Mucosa of descending colon (tissue), 3 donors: ENCODE measurements at regions not wholly inside any gene's neighbourhood (a gene's known extent, or its start where the extent isn't known, plus 50 kb on each side); places are given as distances from the start of the nearest gene placed in this dataset.
A peak's percentile ranks its signal among the peaks of the same experiment; 100 is the strongest.
"Not testable (repeated sequence)": the region's sequence is repeated elsewhere in the genome, so short reads cannot be mapped to it uniquely, and the experiment has no call there.

ENCODE experiments used
- ATAC-seq: fragments of 200-7000 bp; cut with Tn5 transposase; one replicate; pipeline ENCODE4 v1.9.1; 2020; ENCODE audit warnings: mild to moderate bottlenecking, moderate library complexity
- DNase-seq, 3 donors: peaks; one replicate each; pipeline ENCODE4 v3.0.0-alpha.2; 2020
- H3K36me3 ChIP-seq: fragments of 200-600 bp; one replicate; pipeline ENCODE4 v1.8.0; 2021; ENCODE audit warnings: low read depth, mild to moderate bottlenecking
- H3K4me1 ChIP-seq: fragments of 200-600 bp; one replicate; pipeline ENCODE4 v1.8.0; 2021; ENCODE audit warnings: low read depth, mild to moderate bottlenecking
- H3K4me3 ChIP-seq: fragments of 200-600 bp; one replicate; pipeline ENCODE4 v1.8.0; 2021; ENCODE audit warnings: mild to moderate bottlenecking
- H3K9me3 ChIP-seq: fragments of 200-600 bp; one replicate; pipeline ENCODE4 v1.8.0; 2021; ENCODE audit warnings: mild to moderate bottlenecking
- CTCF ChIP-seq: fragments of 200-600 bp; IDR thresholded peaks from one replicate; pipeline ENCODE4 v1.8.0; 2022; ENCODE audit warnings: antibody characterized with exemption, mild to moderate bottlenecking
- intact Hi-C, 2 donors: fragments of 100-400 bp; cut with DNase I in 1 of 2; cut with micrococcal nuclease in 1 of 2; formaldehyde crosslinking; loops; one replicate each; pipeline versions ENCODE4 v1.11.0 to v1.11.1; 2022; cut with DNase I, micrococcal nuclease
- donor health status: DM: no; HTN: no; CAD: no; lungs with moderate emphysema.
- donor health status: DM: no; HTN: no; CAD: no.
- donor health status: DM: no; HTN: yes; CAD: no.

GRCh38 chr14:49036984-49037516 lies 549.1 kb downstream of the RPS29 start:
- no peak for ATAC-seq

GRCh38 chr14:49036266-49036665 lies 549.9 kb downstream of the RPS29 start:
- no peak overlapping the region for H3K4me3 ChIP-seq
- H3K4me1 ChIP-seq = no peaks in the 10 kb centered on the region
- intact Hi-C loops = no loop called here
- no peak for TF ChIP-seq CTCF
- no peaks in the 10 kb centered on the region for H3K9me3 ChIP-seq
- no peaks in the 10 kb centered on the region for H3K36me3 ChIP-seq
- ATAC-seq (no peak), DNase-seq (no peak)

More at GRCh38 chr14:49036984-49037516, 549.1 kb downstream of the RPS29 start:
- no peak for TF ChIP-seq CTCF
- Histone ChIP-seq H3K4me1 (no peaks in the 10 kb centered on the region), H3K36me3 (no peaks in the 10 kb centered on the region), H3K9me3 (no peaks in the 10 kb centered on the region), H3K4me3 (no peak overlapping the region)
- DNase-seq = no peak
- intact Hi-C loops = no loop called here

- Histone ChIP-seq H3K4me1 (no peaks in the 10 kb centered on the region), H3K4me3 (no peak overlapping the region), H3K36me3 (no peaks in the 10 kb centered on the region), H3K9me3 (no peaks in the 10 kb centered on the region)
- intact Hi-C loops = no loop called here
- ATAC-seq (no peak), DNase-seq (no peak)
- no peak for TF ChIP-seq CTCF
Observed at GRCh38 chr14:49033131-49033530, 553.0 kb downstream of the RPS29 start.

GRCh38 chr14:49031710-49032109 lies 554.5 kb downstream of the RPS29 start:
- H3K4me1 ChIP-seq, H3K4me3 ChIP-seq, intact Hi-C loops, H3K9me3 ChIP-seq, H3K36me3 ChIP-seq, ATAC-seq, DNase-seq: not testable (repeated sequence)

- H3K36me3 ChIP-seq = no peaks in the 10 kb centered on the region
- intact Hi-C loops = no loop called here
- ATAC-seq = peak; percentile 40
- no peak overlapping the region for H3K4me3 ChIP-seq
- no peak for TF ChIP-seq CTCF
- no peaks in the 10 kb centered on the region for H3K9me3 ChIP-seq
- no peaks in the 10 kb centered on the region for H3K4me1 ChIP-seq
- no peak for DNase-seq
Observed at GRCh38 chr14:49019467-49020115, 566.6 kb downstream of the RPS29 start.

GRCh38 chr14:49017447-49017846 lies 568.7 kb downstream of the RPS29 start:
- DNase-seq (no peak), ATAC-seq (no peak)
- Histone ChIP-seq H3K9me3 (no peaks in the 10 kb centered on the region), H3K4me3 (no peak overlapping the region), H3K4me1 (no peaks in the 10 kb centered on the region), H3K36me3 (no peaks in the 10 kb centered on the region)
- intact Hi-C loops = no loop called here
- no peak for TF ChIP-seq CTCF
